GM19193 (cell line): ENCODE measurements at regions not wholly inside any gene's neighbourhood (a gene's known extent, or its start where the extent isn't known, plus 50 kb on each side); places are given as distances from the start of the nearest gene placed in this dataset.

Source experiments
- POLR2A ChIP-seq: IDR thresholded peaks from 4 replicates; pipeline ENCODE4 v1.6.1; 2011; ENCODE audit not compliant: insufficient read depth, insufficient read length; ENCODE audit errors: extremely low read depth

DNA sequence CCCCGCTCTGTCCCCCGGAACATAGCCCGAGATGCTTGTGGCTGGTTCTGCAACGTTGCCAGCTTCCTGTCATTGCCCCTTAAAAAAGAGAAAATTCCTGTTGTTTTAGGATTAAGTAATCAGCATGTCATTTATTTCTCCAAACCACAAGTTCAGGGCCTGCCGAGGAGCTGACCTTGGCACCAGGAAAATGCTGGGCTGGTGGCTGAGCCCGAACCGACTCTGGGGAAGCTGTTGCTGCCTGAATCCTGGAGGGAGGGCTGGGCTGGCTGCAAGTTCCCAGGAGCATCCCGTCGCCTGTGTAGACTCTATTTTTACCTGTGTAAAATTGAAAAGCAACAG is 130.9 kb upstream of the FOXF1 start:
- TF ChIP-seq POLR2A = no peak

DNA sequence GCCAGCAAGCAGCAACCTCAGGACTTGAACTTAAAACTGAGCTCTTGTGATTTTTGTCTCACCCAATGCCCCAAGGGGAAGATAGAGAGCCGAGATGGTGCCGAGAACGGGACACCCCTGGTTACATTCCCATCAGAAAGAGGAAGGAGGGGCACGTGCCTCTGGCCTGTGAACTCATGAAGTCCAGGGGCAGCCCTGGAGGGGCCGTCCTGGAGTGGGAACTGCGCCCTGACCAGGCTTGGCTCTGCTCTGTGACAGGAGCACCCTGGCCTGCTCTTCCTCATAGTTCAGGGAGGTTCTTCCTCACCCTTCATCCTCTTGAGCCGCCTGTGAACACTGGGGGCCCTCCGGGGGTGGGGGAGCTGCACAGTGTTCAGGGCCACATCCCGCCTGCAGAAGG is 130.3 kb upstream of the FOXF1 start:
- no peak for TF ChIP-seq POLR2A

DNA sequence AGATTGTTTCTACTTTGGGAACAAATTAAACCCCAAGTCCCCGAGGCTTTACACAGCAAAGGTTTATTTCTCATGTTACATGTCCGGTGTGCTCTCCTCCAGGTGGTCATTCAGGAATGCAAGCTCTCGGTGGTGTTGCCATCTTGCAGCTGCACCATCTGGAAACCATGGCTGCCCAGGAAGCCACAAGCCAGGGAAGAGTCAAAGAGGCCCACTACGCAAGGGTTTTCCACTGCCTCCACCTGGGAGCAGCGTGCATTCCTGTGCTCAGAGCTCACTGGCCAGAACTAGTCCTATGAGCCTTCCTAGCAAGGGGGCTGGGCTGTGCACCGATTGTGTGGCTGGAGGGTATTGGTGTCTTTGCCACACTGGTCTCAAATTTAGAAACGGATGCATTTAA is 128.8 kb upstream of the FOXF1 start:
- TF ChIP-seq POLR2A = no peak

DNA sequence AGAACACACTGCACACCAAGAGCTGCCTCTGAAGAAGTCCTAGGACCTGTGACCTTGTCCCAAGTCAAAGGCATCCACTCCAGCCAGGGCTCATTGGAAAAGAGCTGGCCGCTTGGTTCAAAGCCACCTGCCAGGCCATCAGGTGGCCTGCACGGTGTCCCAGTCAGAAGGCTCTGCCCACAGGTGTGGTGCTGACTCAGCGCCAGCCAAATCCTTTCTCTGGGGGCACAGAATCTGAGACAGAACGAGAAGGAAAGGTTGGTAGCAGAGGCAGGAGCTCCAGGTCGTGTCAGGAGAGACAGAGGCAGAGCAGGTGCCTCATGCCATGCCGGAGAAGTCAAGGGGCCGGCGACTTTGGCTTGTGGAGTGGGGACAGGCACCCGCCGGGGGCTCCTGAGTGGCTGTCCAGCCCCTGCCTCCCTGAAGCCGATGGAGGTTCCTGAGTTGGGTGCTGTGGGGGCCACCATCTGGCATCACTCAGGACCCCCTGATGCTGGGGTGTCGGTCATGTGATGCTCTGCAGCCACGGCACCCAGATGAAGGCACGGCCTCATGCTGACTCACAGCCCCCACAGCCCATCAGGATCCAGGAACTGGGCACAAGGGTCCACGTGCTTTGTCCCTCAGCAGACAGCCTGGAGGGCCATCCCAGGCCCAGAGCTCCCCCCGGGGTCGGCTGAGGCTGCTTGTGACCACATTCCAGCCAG is 128.1 kb upstream of the FOXF1 start:
- TF ChIP-seq POLR2A = no peak

DNA sequence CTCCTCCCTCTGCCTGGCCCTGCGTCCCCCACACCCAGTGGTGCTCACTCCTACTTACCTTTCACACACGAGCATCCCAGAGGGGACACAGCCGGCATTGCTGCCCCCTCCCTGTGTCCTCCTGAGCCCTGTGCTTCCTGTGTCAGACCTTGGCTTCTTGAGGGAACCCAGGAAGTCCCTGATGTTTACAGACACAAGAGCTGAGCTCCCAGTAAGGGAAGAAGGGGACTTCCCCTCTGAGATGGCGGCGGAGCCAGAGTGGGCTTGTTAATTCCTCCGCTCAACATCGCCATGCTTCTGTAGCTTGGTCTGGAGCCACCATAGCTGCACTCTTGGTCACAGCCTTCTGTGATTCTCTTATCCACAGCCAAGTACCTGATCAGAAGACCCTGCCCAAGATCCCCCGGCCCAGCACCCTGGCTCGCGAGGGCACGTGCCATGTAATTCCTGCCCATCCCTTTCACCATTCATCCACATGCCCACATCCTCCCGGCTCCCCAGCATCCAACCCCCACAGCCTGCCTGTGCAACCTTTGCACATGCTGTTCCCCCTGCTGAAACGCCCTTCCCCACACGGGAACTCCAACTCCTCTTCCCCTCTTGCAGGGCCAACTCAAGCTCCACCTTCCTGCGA is 127.4 kb upstream of the FOXF1 start:
- TF ChIP-seq POLR2A = no peak

DNA sequence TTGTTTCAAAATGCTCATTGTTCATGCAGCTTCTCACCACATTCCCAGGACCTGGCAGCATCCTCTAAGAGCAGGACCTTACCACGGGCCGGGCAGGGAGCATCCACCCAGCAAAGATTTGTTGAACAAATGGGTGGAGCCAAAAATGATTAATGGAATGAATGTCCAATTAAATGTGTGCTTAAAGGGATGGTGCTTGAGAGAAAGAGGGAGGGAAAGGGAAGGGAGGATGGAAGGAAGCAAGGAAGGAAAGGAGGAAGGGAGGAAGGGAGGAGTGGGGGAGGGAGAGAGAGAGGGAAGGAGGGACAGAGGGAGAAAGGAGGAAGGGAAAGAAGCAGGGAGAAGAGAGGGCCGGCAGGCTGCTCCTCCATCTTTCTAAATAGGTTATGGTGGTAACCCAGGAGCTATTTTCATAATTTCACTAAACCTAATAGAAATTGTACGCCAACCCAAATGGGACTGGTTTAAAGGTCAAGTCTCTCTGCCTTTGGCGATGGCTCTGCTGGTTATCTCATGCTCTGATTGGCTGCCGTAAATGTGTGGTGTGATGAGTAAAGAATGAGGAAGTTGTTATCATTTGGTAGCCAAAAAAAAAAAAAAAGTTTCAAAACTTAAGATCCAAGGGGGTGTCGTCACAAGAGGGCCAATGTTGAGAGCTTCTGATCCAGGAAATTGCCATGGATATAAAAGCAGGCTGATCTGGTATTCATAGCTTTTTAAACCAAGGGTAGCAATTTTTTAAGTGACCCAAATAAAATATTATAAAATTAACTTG is 126.7 kb upstream of the FOXF1 start:
- no peak for TF ChIP-seq POLR2A

DNA sequence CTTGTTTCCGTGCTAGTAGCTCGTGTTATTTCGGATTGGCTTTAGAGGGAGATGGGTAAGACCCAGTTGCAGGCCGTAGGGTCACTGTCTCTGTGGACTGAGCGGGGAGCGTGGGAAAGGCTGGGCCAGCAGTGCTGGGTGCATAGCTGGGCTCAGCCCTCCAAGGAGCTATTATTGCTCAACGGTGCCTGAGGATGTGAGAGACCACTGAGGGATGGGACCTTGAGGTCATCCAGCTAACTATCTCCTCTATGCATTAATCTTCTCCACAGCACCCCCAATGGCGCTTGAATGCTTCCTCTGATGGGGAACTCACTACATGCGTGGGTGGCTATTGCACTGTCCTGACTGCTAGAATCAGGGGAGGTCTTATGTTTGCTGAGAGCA is 126.1 kb upstream of the FOXF1 start:
- no peak for TF ChIP-seq POLR2A

DNA sequence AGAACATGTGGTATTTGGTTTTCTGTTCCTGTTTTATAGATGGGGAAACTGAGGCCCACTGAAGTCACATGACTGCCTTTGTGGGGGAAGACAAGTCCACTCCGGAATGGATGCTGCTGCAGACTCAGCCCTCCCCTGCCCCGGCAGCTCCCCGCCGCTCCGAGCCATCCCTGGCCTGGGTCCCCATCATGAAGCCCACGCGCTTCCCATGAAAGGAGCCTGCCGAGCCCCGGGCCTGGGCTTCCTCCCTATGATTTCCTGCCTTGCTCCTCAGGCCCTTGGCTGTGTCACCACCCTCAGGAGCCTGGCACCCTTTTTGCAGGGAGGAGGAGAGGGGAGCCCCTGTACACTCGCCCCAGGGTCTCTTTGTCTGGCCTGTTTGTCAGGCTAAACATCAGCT is 125.3 kb upstream of the FOXF1 start:
- TF ChIP-seq POLR2A = no peak

DNA sequence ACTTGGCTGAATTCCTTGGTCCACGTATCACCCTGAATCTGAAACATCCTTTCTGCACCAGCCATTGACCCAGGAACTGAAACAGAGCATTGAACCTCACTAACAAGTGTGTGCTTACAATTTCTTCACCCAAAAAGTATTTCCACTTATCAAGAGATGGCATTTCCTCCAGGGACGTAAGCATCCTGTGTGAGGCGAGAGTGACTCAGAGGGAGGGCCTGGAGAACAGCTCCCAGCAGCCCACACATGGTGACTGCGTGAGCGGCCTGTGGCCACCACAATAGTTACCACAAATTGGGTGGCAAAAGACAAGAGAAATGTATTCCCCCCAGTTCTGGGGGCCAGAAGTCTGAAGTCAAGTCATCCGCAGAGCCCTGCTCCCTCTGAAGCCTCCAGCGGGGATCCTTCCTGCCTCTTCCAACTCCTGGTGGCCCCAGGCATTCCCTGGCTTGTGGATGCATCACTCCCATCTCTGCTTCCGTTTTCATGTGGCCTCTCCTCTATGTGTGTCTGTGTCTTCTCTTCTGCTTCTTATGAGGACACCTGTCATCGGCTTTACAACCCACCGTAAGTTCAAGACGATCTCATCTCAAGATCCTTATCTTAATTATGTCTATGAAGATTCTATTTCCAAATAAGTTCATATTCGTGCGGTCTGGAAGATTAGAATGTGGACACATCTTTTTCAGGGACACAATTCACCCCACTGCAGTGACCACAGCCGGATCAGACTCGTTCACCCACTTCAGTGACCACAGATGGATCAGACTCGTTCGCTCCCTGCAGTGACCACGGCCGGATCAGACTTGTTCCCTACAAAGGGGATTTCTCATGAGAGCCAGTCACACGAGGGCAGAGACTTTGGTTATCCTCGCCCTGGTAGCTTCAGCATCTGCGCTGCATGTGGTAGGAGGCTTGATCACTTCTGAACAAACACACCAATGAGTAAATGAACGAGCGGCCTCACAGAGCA is 122.6 kb upstream of the FOXF1 start:
- TF ChIP-seq POLR2A = no peak

DNA sequence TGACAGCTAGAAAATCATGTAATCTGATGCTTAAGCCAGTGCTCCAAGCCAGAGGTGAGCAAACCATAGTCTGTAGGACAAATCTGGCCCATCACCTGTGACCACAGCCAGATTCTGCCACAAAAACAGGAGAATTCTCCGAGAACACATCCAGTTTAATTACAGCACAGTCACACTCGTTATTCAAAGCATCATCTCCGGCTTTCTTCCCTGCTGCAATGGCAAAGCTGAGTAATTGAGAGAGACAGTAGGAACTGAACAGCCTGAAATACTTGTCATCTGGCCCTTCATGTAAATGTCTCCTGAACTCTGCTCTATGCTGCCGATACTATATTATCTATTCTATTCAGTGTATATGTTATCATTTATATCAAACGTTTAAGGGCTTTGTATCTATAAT is 121.4 kb upstream of the FOXF1 start:
- no peak for TF ChIP-seq POLR2A

DNA sequence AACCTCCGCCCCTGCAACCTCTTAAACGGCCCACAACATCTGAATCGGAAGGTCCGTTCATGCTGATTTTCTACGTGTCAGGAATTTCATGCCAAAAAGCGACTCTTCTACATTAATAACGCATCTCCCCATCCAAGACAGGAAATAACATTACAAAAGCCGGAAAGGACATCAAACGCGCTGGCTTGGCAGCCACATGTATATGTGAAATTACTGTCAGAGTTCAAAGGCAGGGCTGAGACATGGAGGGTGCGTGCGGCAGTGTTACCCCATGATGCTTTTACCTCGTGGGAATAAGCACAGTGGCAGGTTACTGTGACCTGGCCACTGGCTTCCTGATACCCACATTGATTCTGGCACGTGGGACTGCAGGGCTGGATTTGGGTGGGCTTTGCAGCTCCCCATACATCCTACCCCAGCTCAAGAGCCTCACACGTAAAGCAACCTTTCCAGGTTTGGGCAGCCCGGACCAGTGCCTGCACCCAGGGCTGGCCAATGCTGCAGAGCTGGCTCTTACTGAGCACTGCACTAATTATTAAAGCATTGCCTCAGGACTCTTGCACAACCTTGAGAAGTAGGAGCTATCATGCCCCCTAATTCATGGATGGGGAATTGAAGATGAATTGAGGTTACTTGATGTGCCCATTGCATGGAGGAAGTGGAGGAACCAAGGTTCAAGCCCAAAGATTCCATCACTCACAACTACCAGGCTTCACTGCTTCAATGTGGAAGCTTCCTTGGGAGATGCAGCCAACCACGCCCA is 120.6 kb upstream of the FOXF1 start:
- TF ChIP-seq POLR2A = no peak

DNA sequence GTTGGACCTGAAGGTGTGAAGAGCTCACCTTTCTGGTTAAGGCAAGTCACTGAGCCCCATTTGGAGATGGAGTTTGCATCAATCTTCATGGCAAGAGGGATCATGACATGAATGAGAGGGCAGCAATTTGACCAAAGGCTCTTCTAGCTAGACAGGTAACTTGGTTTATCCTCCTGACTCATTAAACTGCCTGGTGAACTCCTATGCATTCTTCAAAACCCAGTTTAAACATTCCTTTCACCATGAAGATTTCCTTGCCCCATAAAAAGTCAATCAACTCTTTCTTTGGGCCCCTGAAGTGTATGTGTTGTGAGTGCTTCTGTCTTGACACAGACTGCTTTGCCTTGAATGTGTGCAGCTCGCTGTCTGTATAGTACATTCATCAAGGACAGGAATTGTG is 120.0 kb upstream of the FOXF1 start:
- no peak for TF ChIP-seq POLR2A

DNA sequence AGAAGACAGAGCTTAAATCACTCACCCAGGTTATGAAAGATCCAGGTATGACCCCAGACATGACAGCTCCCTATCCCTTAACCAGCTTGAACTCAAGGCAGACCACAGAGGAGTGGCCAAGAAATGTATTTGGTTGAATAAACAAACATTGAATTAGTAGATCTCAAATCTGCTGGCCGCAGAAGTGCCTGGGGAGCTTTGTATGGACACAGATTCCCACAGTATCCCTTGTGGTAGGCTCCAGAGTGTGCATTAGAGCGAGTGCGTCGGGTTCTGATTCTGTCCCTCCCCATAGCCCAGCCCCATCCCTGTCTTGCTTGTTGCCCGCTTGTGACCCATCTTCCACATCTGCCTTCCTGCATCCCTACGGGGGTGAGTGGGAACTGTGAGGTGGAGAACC is 118.8 kb upstream of the FOXF1 start:
- no peak for TF ChIP-seq POLR2A

DNA sequence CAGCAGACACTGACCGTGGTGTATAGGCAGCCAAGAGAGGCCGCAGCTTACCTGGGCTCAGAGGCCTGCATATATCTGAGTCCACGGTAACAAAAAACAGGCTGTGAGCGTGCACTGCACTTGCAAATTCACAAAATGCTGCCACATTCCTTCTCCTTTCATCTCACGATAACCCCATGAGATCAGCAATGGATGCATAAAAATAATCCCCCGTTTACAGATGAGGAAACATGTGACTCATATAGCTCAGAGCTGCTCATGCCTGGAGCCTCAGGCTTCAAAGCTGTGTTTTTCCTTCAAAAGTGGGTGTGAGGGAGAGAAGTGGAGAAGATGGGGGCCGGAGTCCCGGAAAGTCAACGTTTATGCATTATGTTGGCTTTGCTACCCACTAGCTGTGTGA is 118.3 kb upstream of the FOXF1 start:
- no peak for TF ChIP-seq POLR2A

DNA sequence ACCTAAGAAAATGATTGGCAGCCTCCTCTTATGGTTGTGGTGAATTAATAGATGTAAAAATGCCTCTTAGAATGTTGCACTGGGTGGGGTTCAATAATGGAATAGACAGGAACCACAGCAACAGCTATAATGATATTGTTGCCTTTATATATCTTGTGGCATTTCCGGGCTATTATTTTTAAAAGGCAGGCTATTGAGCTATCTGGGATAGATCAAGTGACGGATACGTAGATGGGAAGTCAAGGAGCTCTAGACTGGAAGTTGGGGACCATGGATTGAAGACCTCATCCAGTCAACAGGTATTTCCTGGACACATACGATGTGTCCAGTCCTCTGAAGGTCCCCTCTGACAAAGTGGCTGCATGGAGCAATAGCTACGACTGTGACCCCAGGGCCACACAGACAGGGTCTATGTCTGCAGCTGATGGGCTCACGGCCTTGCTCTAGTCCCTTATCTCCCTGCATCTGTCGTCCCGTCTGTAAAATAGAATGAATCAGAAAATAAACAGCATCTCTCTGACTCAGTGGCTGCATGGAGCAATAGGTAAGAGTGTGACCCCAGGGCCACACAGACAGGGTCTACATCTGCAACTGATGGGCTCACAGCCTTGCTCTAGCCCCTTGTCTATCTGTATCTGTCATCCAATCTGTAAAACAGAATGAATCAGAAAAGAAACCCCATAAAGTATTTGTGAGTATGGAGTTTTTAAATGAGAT is 117.7 kb upstream of the FOXF1 start:
- no peak for TF ChIP-seq POLR2A
